Left ventricle myocardium inferior (tissue), 1 donor: ENCODE measurements at regions not wholly inside any gene's neighbourhood (a gene's known extent, or its start where the extent isn't known, plus 50 kb on each side); places are given as distances from the start of the nearest gene placed in this dataset.

Experiments used
- DNase-seq: peaks from one replicate; pipeline ENCODE4 v3.0.0-alpha.2; 2020
- H3K27ac ChIP-seq: fragments of 200-600 bp; replicated peaks from 2 replicates; pipeline ENCODE4 v1.8.0; 2021
- H3K27me3 ChIP-seq: fragments of 200-600 bp; 2 replicates; pipeline ENCODE4 v1.8.0; 2021; ENCODE audit warnings: low read depth
- H3K36me3 ChIP-seq: fragments of 200-600 bp; 2 replicates; pipeline ENCODE4 v1.8.0; 2021
- H3K4me1 ChIP-seq: fragments of 200-600 bp; 2 replicates; pipeline ENCODE4 v1.8.0; 2021
- H3K4me3 ChIP-seq: fragments of 200-600 bp; 2 replicates; pipeline ENCODE4 v1.8.0; 2021; ENCODE audit warnings: mild to moderate bottlenecking, moderate library complexity
- H3K9me3 ChIP-seq: fragments of 200-600 bp; replicated peaks from 2 replicates; pipeline ENCODE4 v1.8.0; 2021
- intact Hi-C: fragments of 100-400 bp; cut with micrococcal nuclease; formaldehyde crosslinking; loops from one replicate; pipeline ENCODE4 v1.11.0; 2022
- TF ChIP-seq, protein P1 (sequence below): fragments of 200-600 bp; IDR thresholded peaks from 2 replicates; pipeline ENCODE4 v1.8.0; 2021; ENCODE audit warnings: antibody characterized with exemption, mild to moderate bottlenecking, borderline replicate concordance
- donor health status: DM: no; HTN: yes; CAD: no; lungs with severe emphysema.

DNA sequence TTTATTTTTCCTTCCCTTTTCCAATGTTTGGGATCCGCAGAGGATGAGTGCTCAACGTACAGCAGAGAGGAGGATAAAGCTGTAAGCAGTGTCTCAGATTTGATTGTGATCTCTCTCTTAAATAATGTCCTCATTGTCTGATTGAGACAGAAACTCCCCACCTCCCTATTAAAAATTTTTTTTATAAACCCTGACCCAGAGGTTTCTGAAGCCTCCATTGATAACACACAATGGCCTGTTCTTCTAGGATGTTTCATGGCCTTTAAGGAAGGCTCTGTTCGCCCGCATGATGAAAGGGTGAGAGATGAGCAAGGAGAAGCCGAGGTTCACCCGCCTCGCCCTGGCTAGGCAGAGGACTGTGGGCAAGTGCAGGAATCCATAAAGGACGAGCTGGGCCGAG, 138.2 kb upstream of the GAS1 start:
- peaks cover 37% of the 10 kb centered on the region for H3K4me1 ChIP-seq
- H3K36me3 ChIP-seq = no peaks in the 10 kb centered on the region
- DNase-seq = no peak
- H3K4me3 ChIP-seq = no peak overlapping the region
- H3K27me3 ChIP-seq = no peaks in the 10 kb centered on the region
- TF ChIP-seq, protein P1, sequence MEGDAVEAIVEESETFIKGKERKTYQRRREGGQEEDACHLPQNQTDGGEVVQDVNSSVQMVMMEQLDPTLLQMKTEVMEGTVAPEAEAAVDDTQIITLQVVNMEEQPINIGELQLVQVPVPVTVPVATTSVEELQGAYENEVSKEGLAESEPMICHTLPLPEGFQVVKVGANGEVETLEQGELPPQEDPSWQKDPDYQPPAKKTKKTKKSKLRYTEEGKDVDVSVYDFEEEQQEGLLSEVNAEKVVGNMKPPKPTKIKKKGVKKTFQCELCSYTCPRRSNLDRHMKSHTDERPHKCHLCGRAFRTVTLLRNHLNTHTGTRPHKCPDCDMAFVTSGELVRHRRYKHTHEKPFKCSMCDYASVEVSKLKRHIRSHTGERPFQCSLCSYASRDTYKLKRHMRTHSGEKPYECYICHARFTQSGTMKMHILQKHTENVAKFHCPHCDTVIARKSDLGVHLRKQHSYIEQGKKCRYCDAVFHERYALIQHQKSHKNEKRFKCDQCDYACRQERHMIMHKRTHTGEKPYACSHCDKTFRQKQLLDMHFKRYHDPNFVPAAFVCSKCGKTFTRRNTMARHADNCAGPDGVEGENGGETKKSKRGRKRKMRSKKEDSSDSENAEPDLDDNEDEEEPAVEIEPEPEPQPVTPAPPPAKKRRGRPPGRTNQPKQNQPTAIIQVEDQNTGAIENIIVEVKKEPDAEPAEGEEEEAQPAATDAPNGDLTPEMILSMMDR = no peak
- peaks cover 8% of the 10 kb centered on the region for H3K9me3 ChIP-seq
- intact Hi-C loops = no loop called here
- H3K27ac ChIP-seq = no peak overlapping the region

DNA sequence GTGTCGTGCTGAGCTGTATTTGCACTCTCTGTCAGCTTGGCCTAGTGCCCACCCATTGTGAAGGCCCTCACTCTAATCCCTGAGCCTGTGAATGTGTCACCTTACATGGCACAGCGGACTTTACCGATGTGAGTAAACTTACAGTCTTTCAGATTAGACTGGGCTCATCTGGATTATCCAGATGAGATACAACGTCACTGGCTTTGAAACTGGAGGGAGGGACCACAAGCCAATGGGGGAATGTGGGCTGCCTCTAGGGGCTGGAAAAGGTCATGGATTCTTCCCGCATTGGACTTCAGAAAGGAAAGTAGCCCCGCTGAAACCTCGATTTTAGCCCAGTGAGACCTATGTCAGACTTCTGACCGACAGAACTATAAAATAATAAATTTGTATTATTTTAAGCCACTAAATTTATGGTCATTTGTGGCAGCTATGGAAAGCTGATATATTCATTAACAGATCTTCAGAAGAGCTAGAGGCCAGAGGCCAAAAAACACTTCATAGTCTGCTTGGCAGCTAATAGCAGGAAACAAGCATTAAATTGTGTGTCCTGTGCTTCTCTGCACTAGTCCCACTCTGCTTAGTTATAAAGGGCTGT, 139.0 kb upstream of the GAS1 start:
- Histone ChIP-seq H3K36me3 (no peaks in the 10 kb centered on the region), H3K9me3 (peaks cover 8% of the 10 kb centered on the region), H3K27me3 (no peaks in the 10 kb centered on the region), H3K4me1 (peaks cover 29% of the 10 kb centered on the region), H3K27ac (peak overlapping the region; percentile 34), H3K4me3 (no peak overlapping the region)
- TF ChIP-seq, protein P1 = no peak
- intact Hi-C loops = no loop called here
- no peak for DNase-seq

DNA sequence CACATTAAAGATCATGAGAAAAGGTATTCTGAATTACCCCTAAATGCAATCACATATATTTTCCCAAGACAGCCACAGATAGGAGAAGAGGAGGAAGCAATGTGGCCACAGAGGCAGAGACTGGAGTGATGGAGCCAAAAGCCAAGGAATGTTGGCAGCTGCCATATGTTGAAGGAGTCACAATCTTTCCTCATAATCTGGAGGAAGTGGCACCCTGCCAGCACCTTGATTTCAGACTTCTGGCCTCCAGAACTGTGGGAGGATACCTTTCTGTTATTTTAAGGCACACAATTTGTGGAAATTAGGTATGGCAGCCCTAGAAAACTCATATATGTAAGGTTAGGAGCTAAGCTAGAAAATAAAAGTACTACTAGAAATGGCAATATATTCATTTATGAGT, 139.9 kb upstream of the GAS1 start:
- no peak for DNase-seq
- H3K4me3 ChIP-seq = no peak overlapping the region
- no peaks in the 10 kb centered on the region for H3K27me3 ChIP-seq
- intact Hi-C loops = no loop called here
- H3K9me3 ChIP-seq = peaks cover 8% of the 10 kb centered on the region
- no peak overlapping the region for H3K27ac ChIP-seq
- no peaks in the 10 kb centered on the region for H3K36me3 ChIP-seq
- TF ChIP-seq, protein P1 = no peak
- peaks cover 28% of the 10 kb centered on the region for H3K4me1 ChIP-seq

DNA sequence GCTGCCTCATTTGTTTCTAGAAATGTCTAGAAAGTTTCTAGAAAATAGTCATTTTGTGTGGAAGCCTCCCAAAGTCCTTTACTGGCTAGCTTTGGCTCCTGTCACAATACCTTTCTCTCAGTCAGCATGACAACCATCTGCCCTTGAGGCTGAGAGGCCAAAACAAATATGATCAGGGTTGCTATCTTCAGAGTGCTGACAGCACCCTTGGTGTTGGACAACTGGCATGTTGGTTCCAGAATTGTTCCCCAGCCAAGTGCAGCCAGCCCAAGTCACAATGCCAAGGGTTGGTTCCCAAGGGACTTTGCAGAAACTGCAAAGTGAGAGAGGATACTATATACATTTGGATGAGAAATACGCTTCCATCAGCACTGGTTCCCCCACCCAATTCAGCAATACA, 140.9 kb upstream of the GAS1 start:
- Histone ChIP-seq H3K27me3 (no peaks in the 10 kb centered on the region), H3K36me3 (no peaks in the 10 kb centered on the region), H3K4me3 (no peak overlapping the region), H3K27ac (peak overlapping the region; percentile 62), H3K4me1 (peaks cover 28% of the 10 kb centered on the region), H3K9me3 (peaks cover 8% of the 10 kb centered on the region)
- TF ChIP-seq, protein P1 = no peak
- intact Hi-C loops = no loop called here
- no peak for DNase-seq

DNA sequence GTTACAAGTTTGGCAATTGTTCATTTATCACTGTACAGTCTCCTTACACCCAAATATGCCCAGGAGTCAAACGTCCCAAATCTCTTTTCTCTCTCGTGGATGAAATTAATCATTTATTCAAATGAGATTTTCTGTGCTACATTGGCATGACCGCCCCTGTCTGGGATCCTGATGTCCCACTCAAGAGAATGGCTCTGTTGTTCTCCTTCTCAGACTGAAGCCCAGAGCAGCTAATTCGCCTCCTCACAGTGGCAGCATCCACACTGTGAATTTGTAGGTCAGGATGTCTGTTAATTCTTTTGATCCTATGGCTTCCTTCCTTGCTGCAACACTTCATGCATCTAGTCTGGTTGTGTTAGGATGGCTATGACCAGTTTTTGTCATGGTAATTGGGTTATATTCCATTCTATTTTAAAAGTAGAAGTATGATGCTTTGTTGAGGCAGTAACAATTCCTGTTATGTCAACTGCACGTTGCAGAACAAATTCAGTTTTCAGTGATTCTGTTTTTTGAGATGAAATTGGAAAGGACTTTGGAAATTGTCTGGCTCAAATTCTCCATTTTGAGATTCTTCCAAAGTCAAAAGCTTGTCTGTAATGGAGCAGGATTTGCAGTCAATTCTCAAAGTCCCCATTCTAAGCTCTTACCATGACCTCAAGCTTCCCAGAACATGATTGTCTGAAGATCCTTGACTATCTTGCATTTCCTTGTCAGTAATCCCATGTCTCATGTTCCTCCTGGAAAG, 141.5 kb upstream of the GAS1 start:
- Histone ChIP-seq H3K4me1 (peaks cover 28% of the 10 kb centered on the region), H3K4me3 (no peak overlapping the region), H3K27ac (peak overlapping the region; percentile 62), H3K9me3 (peaks cover 8% of the 10 kb centered on the region), H3K36me3 (no peaks in the 10 kb centered on the region), H3K27me3 (no peaks in the 10 kb centered on the region)
- DNase-seq = no peak
- intact Hi-C loops = no loop called here
- TF ChIP-seq, protein P1 = no peak
